Stimulated activated naive CD4-positive, alpha-beta T cell treated with Interleukin-2 at 50 U/mL for 16 hours (primary cell): ENCODE measurements at regions not wholly inside any gene's neighbourhood (a gene's known extent, or its start where the extent isn't known, plus 50 kb on each side); places are given as distances from the start of the nearest gene placed in this dataset.

ENCODE experiments used
- DNase-seq: peaks from one replicate; lab custom pipeline; 2025; lab: John Stamatoyannopoulos, UW

GRCh38 chr1:229209816-229210215 lies 61.1 kb upstream of the RAB4A start:
- DNase-seq: no peak

- no peak for DNase-seq
Observed at GRCh38 chr1:229210844-229211243, 60.1 kb upstream of the RAB4A start.

GRCh38 chr1:229213797-229214196 lies 57.1 kb upstream of the RAB4A start:
- no peak for DNase-seq

- DNase-seq: no peak
Observed at GRCh38 chr1:229217716-229218115, 53.2 kb upstream of the RAB4A start.

- no peak for DNase-seq
Observed at GRCh38 chr1:229218612-229219025, 52.3 kb upstream of the RAB4A start.

GRCh38 chr1:229220163-229220846 lies 50.6 kb upstream of the RAB4A start:
- no peak for DNase-seq

- DNase-seq: no peak
Observed at GRCh38 chr1:229221106-229222019, 49.5 kb upstream of the RAB4A start.
